Upper lobe of left lung (tissue), 4 donors: ENCODE measurements at regions not wholly inside any gene's neighbourhood (a gene's known extent, or its start where the extent isn't known, plus 50 kb on each side); places are given as distances from the start of the nearest gene placed in this dataset.

Experiments used
- CTCF ChIP-seq, 6 experiments: fragments of 450-650 bp in 4 of 6; fragments of 200-600 bp in 2 of 6; sonication (generic) in 2 of 6; IDR thresholded peaks; one replicate each; pipeline ENCODE4 v1.5.1; 2016 to 2019; ENCODE audit warnings: antibody characterized with exemption in 6 of 6
- EP300 ChIP-seq, 4 donors: sonication (generic); formaldehyde crosslinking; IDR thresholded peaks; one replicate each; pipeline ENCODE4 v1.5.1; 2017; ENCODE audit warnings: antibody characterized with exemption in 4 of 4, control low read depth in 2 of 4
- POLR2A ChIP-seq, 4 donors: fragments of 450-650 bp; IDR thresholded peaks; one replicate each; pipeline ENCODE4 v1.5.1; 2016 to 2017; ENCODE audit warnings: antibody characterized with exemption in 4 of 4, mild to moderate bottlenecking in 2 of 4
- POLR2AphosphoS5 ChIP-seq, 2 donors: sonication (generic); formaldehyde crosslinking; IDR thresholded peaks; one replicate each; pipeline ENCODE4 v1.5.1; 2017; ENCODE audit warnings: antibody characterized with exemption in 2 of 2

DNA sequence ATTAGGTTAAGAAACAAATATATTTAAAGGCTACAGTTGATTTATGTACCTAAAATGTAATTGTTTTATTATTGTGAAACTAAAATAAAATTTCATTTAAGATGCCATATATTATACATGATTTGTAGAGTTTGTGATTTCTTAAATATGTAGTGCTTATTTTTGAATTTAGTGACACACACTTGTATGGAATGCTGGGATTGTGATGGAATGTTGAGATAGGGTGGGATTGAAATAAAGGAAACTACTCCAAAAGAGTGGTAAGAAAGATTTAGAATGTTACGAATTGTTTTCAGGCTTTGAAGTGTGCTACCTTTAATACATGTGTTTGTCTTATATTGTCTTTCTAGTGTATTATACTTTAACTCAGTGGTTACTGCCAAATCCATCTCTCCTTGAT lies 330.3 kb upstream of the PITX2 start:
- TF ChIP-seq CTCF (IDR thresholded peaks at IDR 0.05) (no peak), POLR2AphosphoS5 (IDR thresholded peaks at IDR 0.05) (no peak), POLR2A (IDR thresholded peaks at IDR 0.05) (no peak), EP300 (IDR thresholded peaks at IDR 0.05) (no peak)
